GM19452 (cell line): ENCODE measurements at regions not wholly inside any gene's neighbourhood (a gene's known extent, or its start where the extent isn't known, plus 50 kb on each side); places are given as distances from the start of the nearest gene placed in this dataset.
"Not testable (repeated sequence)": the region's sequence is repeated elsewhere in the genome, so short reads cannot be mapped to it uniquely, and the experiment has no call there.

Source experiments
- ATAC-seq: cut with Tn5 transposase; IDR thresholded peaks from one replicate; pipeline ENCODE4 v1.9.1; 2021; ENCODE audit not compliant: unreplicated experiment

- ATAC-seq = no peak
Measured at GRCh38 chr20:60096166-60096565, 137.9 kb downstream of the CDH26 start.

- ATAC-seq = no peak
Measured at GRCh38 chr20:60097285-60097684, 139.1 kb downstream of the CDH26 start.

- ATAC-seq = peak; percentile 77
Measured at GRCh38 chr20:60100780-60101179, 142.6 kb downstream of the CDH26 start.

GRCh38 chr20:60101201-60101890 is 143.1 kb downstream of the CDH26 start:
- ATAC-seq = no peak

- no peak for ATAC-seq
Measured at GRCh38 chr20:60101891-60102281, 143.7 kb downstream of the CDH26 start.

- no peak for ATAC-seq
Measured at GRCh38 chr20:60102665-60103210, 144.5 kb downstream of the CDH26 start.

- ATAC-seq = no peak
Measured at GRCh38 chr20:60104993-60105803, 147.0 kb downstream of the CDH26 start.

- not testable (repeated sequence) for ATAC-seq
Measured at GRCh38 chr20:60106186-60106585, 148.0 kb downstream of the CDH26 start.

- no peak for ATAC-seq
Measured at GRCh38 chr20:60107621-60108390, 149.6 kb downstream of the CDH26 start.

- ATAC-seq = no peak
Measured at GRCh38 chr20:60108397-60108796, 150.2 kb downstream of the CDH26 start.

GRCh38 chr20:60113024-60113724 is 155.0 kb downstream of the CDH26 start:
- no peak for ATAC-seq

- ATAC-seq = no peak
Measured at GRCh38 chr20:60113771-60114170, 155.5 kb downstream of the CDH26 start.

- ATAC-seq = no peak
Measured at GRCh38 chr20:60115451-60115850, 157.2 kb downstream of the CDH26 start.

GRCh38 chr20:60116128-60116909 is 158.1 kb downstream of the CDH26 start:
- ATAC-seq = no peak

- ATAC-seq = no peak
Measured at GRCh38 chr20:60117065-60117464, 158.8 kb downstream of the CDH26 start.

GRCh38 chr20:60121903-60122302 is 163.7 kb downstream of the CDH26 start:
- no peak for ATAC-seq

- no peak for ATAC-seq
Measured at GRCh38 chr20:60122671-60123070, 164.4 kb downstream of the CDH26 start.

GRCh38 chr20:60123096-60123495 is 164.9 kb downstream of the CDH26 start:
- no peak for ATAC-seq

- no peak for ATAC-seq
Measured at GRCh38 chr20:60123652-60124051, 165.4 kb downstream of the CDH26 start.

- no peak for ATAC-seq
Measured at GRCh38 chr20:60124776-60125381, 166.7 kb downstream of the CDH26 start.
